ENCODE measurements at regions not wholly inside any gene's neighbourhood (a gene's known extent, or its start where the extent isn't known, plus 50 kb on each side); places are given as distances from the start of the nearest gene placed in this dataset.

DNA sequence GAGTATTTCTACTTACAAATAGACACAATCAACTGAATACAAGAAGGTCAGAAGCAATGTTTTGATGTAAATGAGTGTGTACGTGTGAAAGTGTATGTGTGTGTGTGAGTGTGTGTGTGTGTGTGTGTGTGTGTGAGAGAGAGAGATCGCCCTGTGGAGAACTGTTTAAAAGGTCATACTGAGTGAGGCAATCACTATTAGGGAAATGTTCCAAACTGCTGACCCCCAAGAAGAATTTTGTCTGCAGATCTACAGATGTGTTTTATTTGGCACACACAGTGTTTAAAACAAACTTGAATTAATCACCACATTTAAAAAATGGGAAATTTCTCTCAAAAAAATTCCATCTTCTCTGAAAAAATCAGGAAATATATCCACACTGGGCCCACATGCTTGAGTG lies 1069.1 kb downstream of the SLC6A15 start:
- no peaks in the 10 kb centered on the region for H3K36me3 ChIP-seq (ENCODE audit: control insufficient read depth in 4 of 4, insufficient read depth in 3 of 4, low read depth in 1 of 4, low read length in 3 of 4)
- DNase-seq (ENCODE audit: low spot score), result no peak
- no peaks in the 10 kb centered on the region for H3K4me1 ChIP-seq (ENCODE audit: control insufficient read depth in 4 of 4, insufficient read depth in 4 of 4, low read length in 3 of 4)
- no peaks in the 10 kb centered on the region for H3K27me3 ChIP-seq (ENCODE audit: control insufficient read depth in 4 of 4, insufficient read depth in 4 of 4, low read length in 3 of 4)
- H3K9ac ChIP-seq (ENCODE audit: low read depth in 1 of 2, low read length in 2 of 2), result no peak overlapping the region
- no peak overlapping the region for H3K4me3 ChIP-seq (ENCODE audit: low read depth in 1 of 3, low read length in 3 of 3)
- no peak overlapping the region for H3K27ac ChIP-seq (ENCODE audit: low read depth in 1 of 2, low read length in 2 of 2)
- TF ChIP-seq NR2F2 (IDR thresholded peaks at IDR 0.05) (no peak), JUND (IDR thresholded peaks at IDR 0.05) (no peak), TAF1 (conservative IDR thresholded peaks at IDR 0.05) (no peak), RAD21 (IDR thresholded peaks at IDR 0.05) (no peak)
- TF ChIP-seq, protein P1, sequence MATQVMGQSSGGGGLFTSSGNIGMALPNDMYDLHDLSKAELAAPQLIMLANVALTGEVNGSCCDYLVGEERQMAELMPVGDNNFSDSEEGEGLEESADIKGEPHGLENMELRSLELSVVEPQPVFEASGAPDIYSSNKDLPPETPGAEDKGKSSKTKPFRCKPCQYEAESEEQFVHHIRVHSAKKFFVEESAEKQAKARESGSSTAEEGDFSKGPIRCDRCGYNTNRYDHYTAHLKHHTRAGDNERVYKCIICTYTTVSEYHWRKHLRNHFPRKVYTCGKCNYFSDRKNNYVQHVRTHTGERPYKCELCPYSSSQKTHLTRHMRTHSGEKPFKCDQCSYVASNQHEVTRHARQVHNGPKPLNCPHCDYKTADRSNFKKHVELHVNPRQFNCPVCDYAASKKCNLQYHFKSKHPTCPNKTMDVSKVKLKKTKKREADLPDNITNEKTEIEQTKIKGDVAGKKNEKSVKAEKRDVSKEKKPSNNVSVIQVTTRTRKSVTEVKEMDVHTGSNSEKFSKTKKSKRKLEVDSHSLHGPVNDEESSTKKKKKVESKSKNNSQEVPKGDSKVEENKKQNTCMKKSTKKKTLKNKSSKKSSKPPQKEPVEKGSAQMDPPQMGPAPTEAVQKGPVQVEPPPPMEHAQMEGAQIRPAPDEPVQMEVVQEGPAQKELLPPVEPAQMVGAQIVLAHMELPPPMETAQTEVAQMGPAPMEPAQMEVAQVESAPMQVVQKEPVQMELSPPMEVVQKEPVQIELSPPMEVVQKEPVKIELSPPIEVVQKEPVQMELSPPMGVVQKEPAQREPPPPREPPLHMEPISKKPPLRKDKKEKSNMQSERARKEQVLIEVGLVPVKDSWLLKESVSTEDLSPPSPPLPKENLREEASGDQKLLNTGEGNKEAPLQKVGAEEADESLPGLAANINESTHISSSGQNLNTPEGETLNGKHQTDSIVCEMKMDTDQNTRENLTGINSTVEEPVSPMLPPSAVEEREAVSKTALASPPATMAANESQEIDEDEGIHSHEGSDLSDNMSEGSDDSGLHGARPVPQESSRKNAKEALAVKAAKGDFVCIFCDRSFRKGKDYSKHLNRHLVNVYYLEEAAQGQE (IDR thresholded peaks at IDR 0.05), result no peak
- no peaks in the 10 kb centered on the region for H3K9me3 ChIP-seq (ENCODE audit: control insufficient read depth in 4 of 4, low read length in 3 of 4)
- 42% methylated on average over 2 of the region's 2 CpGs for WGBS

DNA sequence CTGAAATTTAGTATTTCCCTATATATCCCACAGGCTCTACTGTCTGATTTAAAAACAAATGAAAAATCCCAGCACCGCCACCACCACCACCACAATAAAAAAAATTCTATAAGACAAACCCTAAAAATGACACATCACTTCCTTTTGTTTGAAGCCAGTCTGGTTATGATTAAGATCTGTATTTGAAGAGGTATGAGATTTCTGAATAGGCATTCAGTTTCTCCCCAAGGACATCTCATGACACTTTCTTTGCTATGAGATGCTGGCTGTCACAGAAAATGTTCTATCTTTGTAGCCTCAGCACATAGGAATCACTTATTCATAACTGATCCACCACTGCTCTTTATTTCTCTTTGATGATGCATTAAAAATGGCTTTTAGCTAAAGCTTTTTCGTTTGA lies 1071.0 kb downstream of the SLC6A15 start:
- H3K4me3 ChIP-seq (ENCODE audit: low read depth in 1 of 3, low read length in 3 of 3), result no peak overlapping the region
- DNase-seq (ENCODE audit: low spot score), result no peak
- H3K4me1 ChIP-seq (ENCODE audit: control insufficient read depth in 4 of 4, insufficient read depth in 4 of 4, low read length in 3 of 4), result no peaks in the 10 kb centered on the region
- H3K36me3 ChIP-seq (ENCODE audit: control insufficient read depth in 4 of 4, insufficient read depth in 3 of 4, low read depth in 1 of 4, low read length in 3 of 4), result no peaks in the 10 kb centered on the region
- H3K27me3 ChIP-seq (ENCODE audit: control insufficient read depth in 4 of 4, insufficient read depth in 4 of 4, low read length in 3 of 4), result no peaks in the 10 kb centered on the region
- 78% methylated on average over 2 of the region's 2 CpGs for WGBS
- H3K9me3 ChIP-seq (ENCODE audit: control insufficient read depth in 4 of 4, low read length in 3 of 4), result no peaks in the 10 kb centered on the region
- H3K27ac ChIP-seq (ENCODE audit: low read depth in 1 of 2, low read length in 2 of 2), result no peak overlapping the region
- TF ChIP-seq RAD21 (IDR thresholded peaks at IDR 0.05), result no peak
- no peak for TF ChIP-seq FOXA2 (IDR thresholded peaks at IDR 0.05)
- TF ChIP-seq EGR1 (IDR thresholded peaks at IDR 0.05; ENCODE audit: low read depth in 2 of 2), result no peak
- no peak for TF ChIP-seq JUND (IDR thresholded peaks at IDR 0.05)
- no peak for TF ChIP-seq NR2F2 (IDR thresholded peaks at IDR 0.05)
- no peak for TF ChIP-seq HNF4G (IDR thresholded peaks at IDR 0.05)
- TF ChIP-seq, protein P1 (IDR thresholded peaks at IDR 0.05), result no peak
- TF ChIP-seq GABPA (IDR thresholded peaks at IDR 0.05 in 1 of 2, conservative IDR thresholded peaks at IDR 0.05 in 1 of 2), result no peak
- TF ChIP-seq, protein P2, sequence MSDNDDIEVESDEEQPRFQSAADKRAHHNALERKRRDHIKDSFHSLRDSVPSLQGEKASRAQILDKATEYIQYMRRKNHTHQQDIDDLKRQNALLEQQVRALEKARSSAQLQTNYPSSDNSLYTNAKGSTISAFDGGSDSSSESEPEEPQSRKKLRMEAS (IDR thresholded peaks at IDR 0.05), result no peak
- no peak for TF ChIP-seq FOXA1 (IDR thresholded peaks at IDR 0.05)
- no peak for TF ChIP-seq RXRA (IDR thresholded peaks at IDR 0.05)
- no peak for TF ChIP-seq YY1 (IDR thresholded peaks at IDR 0.05)
- H3K9ac ChIP-seq (ENCODE audit: low read depth in 1 of 2, low read length in 2 of 2), result no peak overlapping the region
